ENCODE measurements at regions not wholly inside any gene's neighbourhood (a gene's known extent, or its start where the extent isn't known, plus 50 kb on each side); places are given as distances from the start of the nearest gene placed in this dataset.

GRCh38 chr2:187098154-187098553, 249.2 kb upstream of the ZSWIM2 start:
- TF ChIP-seq CTCF (IDR thresholded peaks at IDR 0.05) (no peak), POLR2A (IDR thresholded peaks at IDR 0.05) (no peak), POLR2AphosphoS5 (IDR thresholded peaks at IDR 0.05) (no peak)

Measured in sigmoid colon (tissue), 4 donors.